K562 (cell line): ENCODE measurements at regions not wholly inside any gene's neighbourhood (a gene's known extent, or its start where the extent isn't known, plus 50 kb on each side); places are given as distances from the start of the nearest gene placed in this dataset.

Experiments
- ATAC-seq: fragments of 200-7000 bp; cut with Tn5 transposase; 3 replicates; pipeline ENCODE4 v1.9.1; 2020; ENCODE audit warnings: moderate library complexity
- BruUV-seq: library from RNA; stranded (reverse); fragments of 400-500 nt; replicated peaks from 2 replicates; lab custom pipeline; 2021; lab: Mats Ljungman, UMichigan
- CTCF ChIA-PET: fragments of 300-600 bp; formaldehyde crosslinking; extraction: SDS; loops from one replicate; lab custom pipeline; 2021; ENCODE audit warnings: low intra/inter-chr PET ratio; lab: Yijun Ruan, JAX
- POLR2A ChIA-PET: fragments of 300-600, 350-650 bp; sonication (Branson Sonifier 250); formaldehyde crosslinking; extraction: SDS; loops from one replicate; lab custom pipeline; 2021; ENCODE audit warnings: antibody characterized with exemption, inconsistent platforms; lab: Yijun Ruan, JAX
- DNase-seq, 4 experiments: peaks; one replicate each; pipeline versions ENCODE4 v3.0.0 to v3.0.0-alpha.2; 2011 to 2018; ENCODE audit warnings: low spot score in 3 of 4, mixed read lengths in 3 of 4; ENCODE audit errors: extremely low read depth in 1 of 4
- FAIRE-seq: peaks from 2 replicates; lab custom pipeline; 2011; peaks lifted over from hg19 to GRCh38; lab: Jason Lieb, UNC
- H2AFZ ChIP-seq: 2 replicates; pipeline ENCODE4 v1.6.0; 2011; ENCODE audit warnings: low read depth, low read length, control low read depth, inconsistent platforms
- H3K27ac ChIP-seq: fragments of 200-600 bp; 3 replicates; pipeline ENCODE4 v1.8.0; 2011; ENCODE audit warnings: low read depth, mild to moderate bottlenecking, control low read depth, inconsistent platforms, low read length, moderate library complexity, mixed read lengths; ENCODE audit errors: extremely low read depth
- H3K27me3 ChIP-seq, 2 experiments: fragments of 300-600 bp in 1 of 2; 2 replicates in 1 of 2; 3 replicates in 1 of 2; pipeline versions ENCODE4 v1.6.0 to v1.8.0; 2011; ENCODE audit warnings: inconsistent platforms in 2 of 2, low read length in 2 of 2, mild to moderate bottlenecking in 1 of 2, mixed read lengths in 1 of 2, moderate library complexity in 1 of 2; ENCODE audit not compliant: control insufficient read depth in 2 of 2, insufficient read depth in 2 of 2
- H3K36me3 ChIP-seq: fragments of 300-600 bp; 3 replicates; pipeline ENCODE4 v1.8.0; 2011; ENCODE audit warnings: mild to moderate bottlenecking, low read length, inconsistent platforms; ENCODE audit not compliant: control insufficient read depth, insufficient read depth
- H3K4me1 ChIP-seq, 2 experiments: fragments of 200-600 bp in 1 of 2; replicated peaks in 1 of 2; 2 replicates in 1 of 2; 3 replicates in 1 of 2; pipeline versions ENCODE4 v1.5.1 to v1.8.0; 2011; ENCODE audit warnings: inconsistent platforms in 2 of 2, low read length in 2 of 2, mild to moderate bottlenecking in 1 of 2, mixed read lengths in 1 of 2, moderate library complexity in 1 of 2; ENCODE audit not compliant: control insufficient read depth in 2 of 2, insufficient read depth in 2 of 2
- H3K4me2 ChIP-seq: 2 replicates; pipeline ENCODE4 v1.6.1; 2011; ENCODE audit warnings: low read length, control low read depth, inconsistent platforms, mixed read lengths; ENCODE audit not compliant: insufficient read depth
- H3K4me3 ChIP-seq: fragments of 200-600 bp; sonication (generic), shearing (Covaris generic); 2 replicates; pipeline ENCODE4 v1.5.1; 2016; ENCODE audit warnings: control low read depth, inconsistent platforms
- H3K79me2 ChIP-seq: fragments of 200-600 bp; 3 replicates; pipeline ENCODE4 v1.8.0; 2011; ENCODE audit warnings: low read length, inconsistent platforms; ENCODE audit not compliant: control insufficient read depth, insufficient read depth
- H3K9ac ChIP-seq, 2 experiments: 2 replicates each; pipeline versions ENCODE4 v1.6.0 to v1.6.1; 2011; ENCODE audit warnings: low read depth in 2 of 2, low read length in 2 of 2, control low read depth in 1 of 2, inconsistent platforms in 1 of 2, mild to moderate bottlenecking in 1 of 2, mixed read lengths in 1 of 2; ENCODE audit not compliant: insufficient read depth in 1 of 2
- H3K9me1 ChIP-seq: one replicate; pipeline ENCODE4 v1.6.0; 2011; ENCODE audit warnings: inconsistent platforms, mild to moderate bottlenecking, low read length, moderate library complexity; ENCODE audit not compliant: control insufficient read depth, insufficient read depth
- H3K9me3 ChIP-seq: replicated peaks from 2 replicates; pipeline ENCODE4 v1.5.1; 2011; ENCODE audit warnings: low read depth, low read length, inconsistent platforms; ENCODE audit not compliant: control insufficient read depth, insufficient read depth
- H4K20me1 ChIP-seq: replicated peaks from 2 replicates; pipeline ENCODE4 v1.6.1; 2011; ENCODE audit warnings: low read length, inconsistent platforms, mixed read lengths; ENCODE audit not compliant: control insufficient read depth, insufficient read depth
- ARID2 ChIP-seq: fragments of 450-650 bp; IDR thresholded peaks from 2 replicates; pipeline ENCODE4 v1.6.1; 2017; ENCODE audit warnings: antibody characterized with exemption, mild to moderate bottlenecking
- CBX2 ChIP-seq: fragments of 200-600 bp; sonication (generic); IDR thresholded peaks from one replicate; pipeline ENCODE4 v1.6.1; 2012; ENCODE audit warnings: mild to moderate bottlenecking, low read length, inconsistent platforms; ENCODE audit not compliant: insufficient read depth, poor library complexity, severe bottlenecking
- EHMT2 ChIP-seq: fragments of 450-650 bp; IDR thresholded peaks from 2 replicates; pipeline ENCODE4 v1.6.1; 2018; ENCODE audit warnings: antibody characterized with exemption
- EP400 ChIP-seq: fragments of 450-650 bp; IDR thresholded peaks from 2 replicates; pipeline ENCODE4 v1.6.1; 2017; ENCODE audit warnings: antibody characterized with exemption, mild to moderate bottlenecking, moderate library complexity
- ETV5 ChIP-seq: sonication (generic); formaldehyde crosslinking; IDR thresholded peaks from 2 replicates; pipeline ENCODE4 v1.4.0; 2020; ENCODE audit warnings: low read depth, mild to moderate bottlenecking, missing genetic modification reagents
- GATA2 ChIP-seq: sonication (generic); formaldehyde crosslinking; IDR thresholded peaks from 2 replicates; pipeline ENCODE4 v1.4.0; 2020; ENCODE audit warnings: mild to moderate bottlenecking, missing genetic modification reagents
- HLTF ChIP-seq: fragments of 450-650 bp; IDR thresholded peaks from 2 replicates; pipeline ENCODE4 v1.6.1; 2016
- MTF1 ChIP-seq: fragments of 250-450 bp; sonication (Bioruptor Pico); IDR thresholded peaks from 2 replicates; pipeline ENCODE4 v1.9.0; 2021; ENCODE audit warnings: moderate library complexity, mild to moderate bottlenecking, inconsistent platforms, borderline replicate concordance
- TCF15 ChIP-seq: fragments of 250-450 bp; sonication (Bioruptor Pico); IDR thresholded peaks from 2 replicates; pipeline ENCODE4 v1.8.0; 2022; ENCODE audit warnings: moderate library complexity, mild to moderate bottlenecking, inconsistent platforms
- ZBTB26 ChIP-seq: fragments of 450-650 bp; formaldehyde crosslinking; IDR thresholded peaks from 2 replicates; pipeline ENCODE4 v1.4.0; 2022; ENCODE audit warnings: missing genetic modification characterization
- ZBTB43 ChIP-seq: sonication (generic); formaldehyde crosslinking; IDR thresholded peaks from 2 replicates; pipeline ENCODE4 v1.8.0; 2023; ENCODE audit warnings: mild to moderate bottlenecking, missing genetic modification reagents
- ZFX ChIP-seq: sonication (generic); formaldehyde crosslinking; IDR thresholded peaks from 2 replicates; pipeline ENCODE4 v1.8.0; 2022; ENCODE audit warnings: mild to moderate bottlenecking, missing genetic modification reagents, moderate library complexity
- ZNF23 ChIP-seq: fragments of 250-450 bp; sonication (Bioruptor Pico); IDR thresholded peaks from 2 replicates; pipeline ENCODE4 v1.4.0; 2020; ENCODE audit warnings: mild to moderate bottlenecking
- ZNF274 ChIP-seq: IDR thresholded peaks from 2 replicates; pipeline ENCODE4 v1.6.1; 2011; ENCODE audit warnings: low read depth, mild to moderate bottlenecking, low read length, moderate library complexity, borderline replicate concordance
- ZNF77 ChIP-seq: fragments of 250-450 bp; sonication (Bioruptor Pico); IDR thresholded peaks from 2 replicates; pipeline ENCODE4 v1.5.0; 2020
- WGBS: fragments of 100-300 bp; shearing (Covaris generic); methylation state at CpG from one replicate; pipeline ENCODE4 v1.1.6; 2016; ENCODE audit warnings: low coverage, mixed read lengths; ENCODE audit not compliant: insufficient coverage; ENCODE audit errors: missing lambda C conversion rate; 5-methylcytosine and 5-hydroxymethylcytosine counted together
- in situ Hi-C: fragments of 300-500 bp; cut with MboI; formaldehyde crosslinking; loops from 4 replicates; pipeline ENCODE4 v1.15.0; 2018; ENCODE audit warnings: inconsistent platforms, mixed read lengths
- intact Hi-C: fragments of 100-400 bp; cut with micrococcal nuclease; formaldehyde crosslinking; loops from 2 replicates; pipeline ENCODE4 v1.14.2; 2022

- H3K36me3 ChIP-seq: no peaks in the 10 kb centered on the region
- no peak overlapping the region for H2AFZ ChIP-seq
- H3K4me2 ChIP-seq: no peak overlapping the region
- DNase-seq: no peak
- 4% methylated on average over 2 of the region's 2 CpGs for WGBS
- no peak for TF ChIP-seq EP400
- no peak for TF ChIP-seq TCF15 (CRISPR knock-in tag)
- TF ChIP-seq HLTF: no peak
- TF ChIP-seq GATA2 (CRISPR knock-in tag): no peak
- TF ChIP-seq ETV5 (CRISPR knock-in tag): no peak
- H3K4me3 ChIP-seq: no peak overlapping the region
- H3K79me2 ChIP-seq: no peaks in the 10 kb centered on the region
- H3K27ac ChIP-seq: no peak overlapping the region
- CTCF ChIA-PET: no interaction called here
- POLR2A ChIA-PET: no interaction called here
- no peaks in the 10 kb centered on the region for H3K9me3 ChIP-seq
- intact Hi-C loops: no loop called here
- H3K27me3 ChIP-seq: no peaks in the 10 kb centered on the region
- ATAC-seq: no peak
- H3K9me1 ChIP-seq: no peaks in the 10 kb centered on the region
- in situ Hi-C loops: no loop called here
- no peak for FAIRE-seq
- no peaks in the 10 kb centered on the region for H4K20me1 ChIP-seq
- no peaks in the 10 kb centered on the region for H3K4me1 ChIP-seq
- no peak overlapping the region for H3K9ac ChIP-seq
- no TSS peak for BruUV-seq
Observed at GRCh38 chr3:103059432-103059831, 624.6 kb downstream of the ZPLD1 start.

- in situ Hi-C loops: no loop called here
- CTCF ChIA-PET: no interaction called here
- TF ChIP-seq ZNF274: no peak
- TF ChIP-seq CBX2: no peak
- no peak for TF ChIP-seq ZBTB26
- TF ChIP-seq ARID2: no peak
- TF ChIP-seq ZNF23 (CRISPR knock-in tag): no peak
- TF ChIP-seq ZNF77: no peak
- TF ChIP-seq ZBTB43 (CRISPR knock-in tag): no peak
- TF ChIP-seq MTF1 (CRISPR knock-in tag): no peak
- TF ChIP-seq EHMT2: no peak
- no peak for TF ChIP-seq ZFX (CRISPR knock-in tag)
Observed at GRCh38 chr3:103060242-103060641, 625.4 kb downstream of the ZPLD1 start.

More at GRCh38 chr3:103060242-103060641, 625.4 kb downstream of the ZPLD1 start:
- no peak overlapping the region for H3K9ac ChIP-seq
- intact Hi-C loops: no loop called here
- FAIRE-seq (no peak), ATAC-seq (no peak), DNase-seq (no peak)
- 0% methylated on average over 3 of the region's 3 CpGs for WGBS
- H3K9me3 ChIP-seq: no peaks in the 10 kb centered on the region
- BruUV-seq: no TSS peak
- no peaks in the 10 kb centered on the region for H3K9me1 ChIP-seq
- H3K79me2 ChIP-seq: no peaks in the 10 kb centered on the region
- no peaks in the 10 kb centered on the region for H3K4me1 ChIP-seq
- POLR2A ChIA-PET: no interaction called here
- H2AFZ ChIP-seq: no peak overlapping the region
- H3K4me3 ChIP-seq: no peak overlapping the region
- no peak overlapping the region for H3K4me2 ChIP-seq
- H3K27me3 ChIP-seq: no peaks in the 10 kb centered on the region
- H4K20me1 ChIP-seq: no peaks in the 10 kb centered on the region
- H3K36me3 ChIP-seq: no peaks in the 10 kb centered on the region
- no peak overlapping the region for H3K27ac ChIP-seq
